Mesenchymal stem cell (in vitro differentiated cells and primary cell): ENCODE measurements at regions not wholly inside any gene's neighbourhood (a gene's known extent, or its start where the extent isn't known, plus 50 kb on each side); places are given as distances from the start of the nearest gene placed in this dataset.
A peak's percentile ranks its signal among the peaks of the same experiment; 100 is the strongest.

Source experiments
- DNase-seq: peaks from one replicate; pipeline ENCODE4 v3.0.0-alpha.2; 2013
- H2AFZ ChIP-seq: one replicate; pipeline ENCODE4 v1.6.1; 2013; ENCODE audit warnings: low read depth, mild to moderate bottlenecking, control low read depth, inconsistent platforms, low read length, moderate library complexity
- H2AK5ac ChIP-seq: 2 replicates; pipeline ENCODE4 v1.6.1; 2013; ENCODE audit warnings: low read length, moderate library complexity, mild to moderate bottlenecking, inconsistent platforms; ENCODE audit not compliant: severe bottlenecking
- H2BK120ac ChIP-seq: one replicate; pipeline ENCODE4 v1.6.1; 2013; ENCODE audit warnings: low read depth, mild to moderate bottlenecking, inconsistent platforms, low read length, moderate library complexity
- H2BK12ac ChIP-seq, 2 experiments: one replicate each; pipeline ENCODE4 v1.6.1; 2013; ENCODE audit warnings: inconsistent platforms in 2 of 2, low read length in 2 of 2, mild to moderate bottlenecking in 2 of 2, moderate library complexity in 2 of 2, control low read depth in 1 of 2
- H2BK15ac ChIP-seq: one replicate; pipeline ENCODE4 v1.6.1; 2013; ENCODE audit warnings: mild to moderate bottlenecking, low read depth, inconsistent platforms; ENCODE audit not compliant: poor library complexity, severe bottlenecking
- H2BK5ac ChIP-seq: 2 replicates; pipeline ENCODE4 v1.6.1; 2013; ENCODE audit warnings: low read depth, mild to moderate bottlenecking, low read length, control low read depth, inconsistent platforms; ENCODE audit not compliant: poor library complexity, severe bottlenecking
- H3K14ac ChIP-seq, 2 experiments: one replicate each; pipeline ENCODE4 v1.6.1; 2013; ENCODE audit warnings: inconsistent platforms in 2 of 2, low read length in 2 of 2, control low read depth in 1 of 2, mild to moderate bottlenecking in 1 of 2, moderate library complexity in 1 of 2
- H3K18ac ChIP-seq, 2 experiments: one replicate each; pipeline ENCODE4 v1.6.1; 2013; ENCODE audit warnings: inconsistent platforms in 2 of 2, low read length in 2 of 2, control low read depth in 1 of 2, low read depth in 1 of 2, mild to moderate bottlenecking in 1 of 2
- H3K23ac ChIP-seq, 2 experiments: one replicate each; pipeline ENCODE4 v1.6.1; 2013; ENCODE audit warnings: inconsistent platforms in 2 of 2, low read length in 2 of 2, mild to moderate bottlenecking in 2 of 2, moderate library complexity in 2 of 2, control low read depth in 1 of 2
- H3K27ac ChIP-seq: 2 replicates; pipeline ENCODE4 v1.5.1; 2013; ENCODE audit warnings: mild to moderate bottlenecking, moderate library complexity, low read length, control low read depth, inconsistent platforms; ENCODE audit not compliant: poor library complexity, severe bottlenecking
- H3K27me3 ChIP-seq, 2 experiments: 2 replicates each; pipeline versions ENCODE4 v1.6.1 to v1.7.0; 2013; ENCODE audit warnings: low read length in 2 of 2, mild to moderate bottlenecking in 2 of 2, moderate library complexity in 2 of 2, control low read depth in 1 of 2, inconsistent platforms in 1 of 2; ENCODE audit not compliant: control insufficient read depth in 1 of 2, insufficient read depth in 1 of 2
- H3K36me3 ChIP-seq, 2 experiments: 2 replicates each; pipeline versions ENCODE4 v1.6.1 to v1.7.0; 2013; ENCODE audit warnings: low read length in 2 of 2, control low read depth in 1 of 2, inconsistent platforms in 1 of 2, low read depth in 1 of 2, mild to moderate bottlenecking in 1 of 2; ENCODE audit not compliant: insufficient read depth in 2 of 2, control insufficient read depth in 1 of 2
- H3K4ac ChIP-seq, 2 experiments: one replicate each; pipeline ENCODE4 v1.6.1; 2013; ENCODE audit warnings: inconsistent platforms in 2 of 2, low read length in 2 of 2, mild to moderate bottlenecking in 2 of 2, moderate library complexity in 2 of 2, control low read depth in 1 of 2, low read depth in 1 of 2
- H3K4me1 ChIP-seq: 2 replicates; pipeline ENCODE4 v1.6.1; 2013; ENCODE audit warnings: low read depth, low read length, control low read depth; ENCODE audit not compliant: control insufficient read depth, insufficient read depth
- H3K4me2 ChIP-seq: 2 replicates; pipeline ENCODE4 v1.6.1; 2013; ENCODE audit warnings: low read length, mild to moderate bottlenecking, inconsistent platforms; ENCODE audit not compliant: poor library complexity, severe bottlenecking
- H3K4me3 ChIP-seq, 2 experiments: 2 replicates each; pipeline versions ENCODE4 v1.5.1 to v1.7.0; 2013; ENCODE audit warnings: low read length in 2 of 2, mild to moderate bottlenecking in 2 of 2, control low read depth in 1 of 2, low read depth in 1 of 2; ENCODE audit not compliant: insufficient read depth in 1 of 2
- H3K79me1 ChIP-seq: replicated peaks from 2 replicates; pipeline ENCODE4 v1.6.1; 2013; ENCODE audit warnings: mild to moderate bottlenecking, control low read depth, low read length, inconsistent platforms; ENCODE audit not compliant: poor library complexity, severe bottlenecking
- H3K9ac ChIP-seq: 2 replicates; pipeline ENCODE4 v1.7.0; 2013; ENCODE audit warnings: mild to moderate bottlenecking, low read length, moderate library complexity
- H3K9me3 ChIP-seq: 2 replicates; pipeline ENCODE4 v1.7.0; 2013; ENCODE audit warnings: mild to moderate bottlenecking, low read length; ENCODE audit not compliant: control insufficient read depth
- H4K8ac ChIP-seq: one replicate; pipeline ENCODE4 v1.6.1; 2013; ENCODE audit warnings: inconsistent platforms, mild to moderate bottlenecking, low read length, moderate library complexity
- H4K91ac ChIP-seq: one replicate; pipeline ENCODE4 v1.6.1; 2013; ENCODE audit warnings: mild to moderate bottlenecking, low read length, inconsistent platforms
- WGBS: methylation state at CpG from one replicate; pipeline ENCODE4 v1.1.7; 2013; ENCODE audit warnings: mixed read lengths; 5-methylcytosine and 5-hydroxymethylcytosine counted together

DNA sequence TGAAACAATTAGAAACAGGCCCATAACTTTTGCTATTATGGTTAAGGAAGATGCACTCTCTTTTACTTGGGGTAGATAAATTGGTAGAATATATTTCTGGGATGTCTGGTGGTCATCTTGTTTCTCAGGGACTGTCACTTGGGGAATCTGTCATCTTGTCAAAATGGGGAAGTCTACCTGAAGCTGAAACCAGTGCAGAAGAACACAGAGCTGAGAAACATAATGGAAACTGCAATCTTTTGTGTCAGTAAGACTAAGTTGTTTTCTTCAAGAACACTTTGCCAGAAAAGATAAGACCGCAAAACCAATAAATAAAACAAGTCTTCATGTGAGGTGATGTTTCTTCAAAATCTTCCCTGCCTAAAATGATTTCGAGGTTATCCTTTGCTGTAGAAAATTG lies 92.0 kb downstream of the NAA11 start:
- Histone ChIP-seq H4K91ac (no peak overlapping the region), H3K4me1 (no peaks in the 10 kb centered on the region), H3K27ac (no peak overlapping the region), H3K14ac (no peak overlapping the region), H3K4ac (no peak overlapping the region), H2BK15ac (no peak overlapping the region), H2AFZ (no peak overlapping the region), H3K4me2 (no peak overlapping the region), H3K36me3 (no peaks in the 10 kb centered on the region), H3K79me1 (no peaks in the 10 kb centered on the region), H2BK120ac (no peak overlapping the region), H3K9me3 (no peaks in the 10 kb centered on the region), H3K9ac (no peak overlapping the region), H2BK12ac (no peak overlapping the region), H2AK5ac (peak overlapping the region; percentile 39), H3K18ac (no peak overlapping the region), H3K23ac (no peak overlapping the region), H3K4me3 (no peak overlapping the region), H2BK5ac (no peak overlapping the region), H4K8ac (no peak overlapping the region), H3K27me3 (peaks cover 0 to 3% of the 10 kb centered on the region in 2 experiments)
- WGBS = no CpG with 5 or more reads among the region's 2 CpGs
- DNase-seq = no peak

DNA sequence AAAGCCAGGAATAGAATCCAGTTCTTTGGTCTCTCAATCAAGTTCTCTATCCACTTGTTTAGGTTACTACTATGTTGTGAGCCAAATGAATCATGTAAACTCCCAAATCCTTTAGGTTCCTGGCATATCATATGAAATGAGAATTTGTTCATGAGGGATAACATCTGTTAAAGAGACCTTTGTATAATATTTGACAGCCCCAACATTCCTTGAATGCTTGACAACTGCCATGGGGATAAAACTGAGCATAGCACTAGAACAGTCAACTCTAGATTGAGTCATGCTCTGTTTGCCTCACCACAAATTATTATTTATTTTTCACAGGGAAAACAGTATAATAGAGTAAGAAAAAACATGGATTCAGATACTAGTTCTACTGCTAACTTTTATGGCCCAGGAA lies 93.3 kb downstream of the NAA11 start:
- Histone ChIP-seq H3K4me1 (no peaks in the 10 kb centered on the region), H3K36me3 (no peaks in the 10 kb centered on the region), H2AFZ (no peak overlapping the region), H3K18ac (no peak overlapping the region), H2BK5ac (no peak overlapping the region), H3K14ac (no peak overlapping the region), H3K27me3 (no peaks in the 10 kb centered on the region), H3K4me3 (no peak overlapping the region), H4K91ac (no peak overlapping the region), H3K79me1 (no peaks in the 10 kb centered on the region), H3K4ac (no peak overlapping the region), H4K8ac (no peak overlapping the region), H2AK5ac (no peak overlapping the region), H3K23ac (no peak overlapping the region), H3K27ac (peak overlapping the region; percentile 57), H2BK15ac (no peak overlapping the region), H2BK12ac (no peak overlapping the region), H2BK120ac (no peak overlapping the region), H3K9ac (no peak overlapping the region), H3K4me2 (no peak overlapping the region), H3K9me3 (no peaks in the 10 kb centered on the region)
- DNase-seq = no peak

DNA sequence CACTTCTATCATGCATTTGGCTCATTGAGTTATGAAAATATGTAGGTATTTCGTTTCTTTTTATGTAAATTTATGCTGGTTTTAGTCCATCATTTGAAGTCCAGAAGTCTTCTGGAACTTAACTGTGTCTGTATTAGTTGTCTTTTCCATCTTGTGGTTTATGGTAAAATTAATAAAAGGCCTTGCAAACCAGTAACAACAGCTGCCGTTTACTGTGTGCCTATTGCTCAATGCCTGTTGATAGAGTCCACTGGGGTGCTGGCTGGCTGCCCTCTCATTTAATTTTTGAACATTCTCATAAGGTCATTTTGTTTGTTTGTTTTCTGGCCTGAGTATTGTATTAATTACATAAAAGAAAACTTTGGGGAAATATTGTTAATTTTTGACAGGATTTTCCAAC lies 98.0 kb downstream of the NAA11 start:
- no peak overlapping the region for H3K4me2 ChIP-seq
- no peak overlapping the region for H3K4ac ChIP-seq
- H2BK15ac ChIP-seq = no peak overlapping the region

DNA sequence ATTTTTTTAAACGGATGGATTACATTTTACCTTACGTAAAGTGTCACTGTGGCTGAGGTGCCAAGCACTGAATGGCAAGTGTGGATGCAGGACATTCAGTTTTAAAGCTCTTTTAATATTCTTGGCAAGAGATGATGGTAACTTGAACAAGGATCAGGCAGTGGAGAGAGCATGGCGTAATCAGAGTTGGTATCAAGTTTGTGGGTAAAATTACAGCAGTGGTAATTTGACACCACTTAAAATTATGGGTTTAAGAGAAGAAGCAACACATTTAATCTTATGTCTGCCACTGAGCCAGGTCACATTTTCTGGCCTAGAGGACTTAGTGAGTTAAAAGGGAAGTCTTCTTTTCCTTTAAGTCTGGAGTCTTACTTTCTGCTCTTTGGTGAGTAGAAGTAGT lies 100.5 kb downstream of the NAA11 start:
- 33% methylated on average over 3 of the region's 3 CpGs for WGBS
- no peaks in the 10 kb centered on the region for H3K9me3 ChIP-seq

More for the DNA sequence above, 98.0 kb downstream of the NAA11 start:
- Histone ChIP-seq H3K4me3 (no peak overlapping the region), H2AFZ (no peak overlapping the region), H2BK5ac (no peak overlapping the region), H3K9me3 (no peaks in the 10 kb centered on the region), H3K79me1 (no peaks in the 10 kb centered on the region), H3K9ac (no peak overlapping the region), H2BK120ac (no peak overlapping the region), H3K14ac (no peak overlapping the region), H3K4me1 (no peaks in the 10 kb centered on the region), H3K27me3 (no peaks in the 10 kb centered on the region), H2AK5ac (no peak overlapping the region), H4K91ac (no peak overlapping the region), H2BK12ac (no peak overlapping the region), H3K27ac (no peak overlapping the region), H3K23ac (no peak overlapping the region), H4K8ac (no peak overlapping the region), H3K36me3 (no peaks in the 10 kb centered on the region), H3K18ac (no peak overlapping the region)
- no peak for DNase-seq
- WGBS = 70% methylated on average over 2 of the region's 2 CpGs

More for the DNA sequence above, 100.5 kb downstream of the NAA11 start:
- Histone ChIP-seq H2AK5ac (no peak overlapping the region), H3K27ac (no peak overlapping the region), H3K79me1 (no peaks in the 10 kb centered on the region), H3K14ac (no peak overlapping the region), H3K36me3 (no peaks in the 10 kb centered on the region), H3K27me3 (no peaks in the 10 kb centered on the region), H3K18ac (no peak overlapping the region), H3K23ac (no peak overlapping the region), H2BK5ac (no peak overlapping the region), H4K91ac (no peak overlapping the region), H2BK15ac (no peak overlapping the region), H4K8ac (no peak overlapping the region), H2AFZ (no peak overlapping the region), H3K4me3 (no peak overlapping the region), H2BK120ac (no peak overlapping the region), H2BK12ac (no peak overlapping the region), H3K4me2 (no peak overlapping the region), H3K4me1 (no peaks in the 10 kb centered on the region), H3K4ac (no peak overlapping the region), H3K9ac (no peak overlapping the region)
- DNase-seq = no peak
